Mesodermal cell (in vitro differentiated cells): ENCODE measurements at regions not wholly inside any gene's neighbourhood (a gene's known extent, or its start where the extent isn't known, plus 50 kb on each side); places are given as distances from the start of the nearest gene placed in this dataset.

Experiments
- H3K27ac ChIP-seq: 2 replicates; pipeline ENCODE4 v1.7.0; 2013; ENCODE audit warnings: mild to moderate bottlenecking, low read depth, low read length, moderate library complexity; ENCODE audit not compliant: severe bottlenecking
- H3K36me3 ChIP-seq: 2 replicates; pipeline ENCODE4 v1.7.1; 2013; ENCODE audit warnings: mild to moderate bottlenecking, low read length, moderate library complexity; ENCODE audit not compliant: control insufficient read depth, insufficient read depth
- H3K4me1 ChIP-seq: one replicate; pipeline ENCODE4 v1.7.1; 2013; ENCODE audit warnings: mild to moderate bottlenecking, low read length; ENCODE audit not compliant: insufficient read depth, control insufficient read depth, poor library complexity, severe bottlenecking
- H3K4me3 ChIP-seq: 2 replicates; pipeline ENCODE4 v1.7.0; 2013; ENCODE audit warnings: low read length, control low read depth, mild to moderate bottlenecking; ENCODE audit not compliant: insufficient read depth, poor library complexity, severe bottlenecking; ENCODE audit errors: extremely low read depth
- H3K9me3 ChIP-seq: 2 replicates; pipeline ENCODE4 v1.7.1; 2013; ENCODE audit warnings: mild to moderate bottlenecking, low read length, moderate library complexity; ENCODE audit not compliant: control insufficient read depth
- WGBS, 2 experiments: methylation state at CpG; one replicate each; pipeline ENCODE4 v1.1.5; 2013; ENCODE audit warnings: missing lambda C conversion rate in 2 of 2; ENCODE audit not compliant: insufficient coverage in 2 of 2; 5-methylcytosine and 5-hydroxymethylcytosine counted together

DNA sequence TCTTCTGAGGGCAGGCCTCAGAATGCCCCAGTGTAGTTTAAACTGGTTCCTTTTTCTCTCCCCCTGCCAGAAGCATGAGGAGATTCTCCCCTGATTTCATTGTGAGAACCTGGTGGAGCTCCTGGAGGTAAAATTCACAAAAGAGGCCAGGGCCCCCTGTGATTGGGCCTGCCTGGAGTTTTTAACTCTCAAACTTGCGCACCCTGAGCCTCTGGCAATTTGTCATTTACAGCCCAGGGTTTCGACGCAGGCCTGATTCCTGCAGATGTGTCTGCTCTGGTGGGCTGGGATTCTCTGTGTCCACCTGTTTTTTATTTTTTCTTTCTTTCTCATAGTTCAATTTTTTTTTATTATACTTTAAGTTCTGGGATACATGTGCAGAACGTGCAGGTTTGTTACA is 157.9 kb downstream of the ASB1 start:
- Histone ChIP-seq H3K27ac (no peak overlapping the region), H3K9me3 (no peaks in the 10 kb centered on the region), H3K4me3 (no peak overlapping the region), H3K4me1 (no peaks in the 10 kb centered on the region), H3K36me3 (no peaks in the 10 kb centered on the region)
- WGBS, 2 experiments = 89 to 100% methylated on average over 1 to 3 of the region's 4 CpGs

DNA sequence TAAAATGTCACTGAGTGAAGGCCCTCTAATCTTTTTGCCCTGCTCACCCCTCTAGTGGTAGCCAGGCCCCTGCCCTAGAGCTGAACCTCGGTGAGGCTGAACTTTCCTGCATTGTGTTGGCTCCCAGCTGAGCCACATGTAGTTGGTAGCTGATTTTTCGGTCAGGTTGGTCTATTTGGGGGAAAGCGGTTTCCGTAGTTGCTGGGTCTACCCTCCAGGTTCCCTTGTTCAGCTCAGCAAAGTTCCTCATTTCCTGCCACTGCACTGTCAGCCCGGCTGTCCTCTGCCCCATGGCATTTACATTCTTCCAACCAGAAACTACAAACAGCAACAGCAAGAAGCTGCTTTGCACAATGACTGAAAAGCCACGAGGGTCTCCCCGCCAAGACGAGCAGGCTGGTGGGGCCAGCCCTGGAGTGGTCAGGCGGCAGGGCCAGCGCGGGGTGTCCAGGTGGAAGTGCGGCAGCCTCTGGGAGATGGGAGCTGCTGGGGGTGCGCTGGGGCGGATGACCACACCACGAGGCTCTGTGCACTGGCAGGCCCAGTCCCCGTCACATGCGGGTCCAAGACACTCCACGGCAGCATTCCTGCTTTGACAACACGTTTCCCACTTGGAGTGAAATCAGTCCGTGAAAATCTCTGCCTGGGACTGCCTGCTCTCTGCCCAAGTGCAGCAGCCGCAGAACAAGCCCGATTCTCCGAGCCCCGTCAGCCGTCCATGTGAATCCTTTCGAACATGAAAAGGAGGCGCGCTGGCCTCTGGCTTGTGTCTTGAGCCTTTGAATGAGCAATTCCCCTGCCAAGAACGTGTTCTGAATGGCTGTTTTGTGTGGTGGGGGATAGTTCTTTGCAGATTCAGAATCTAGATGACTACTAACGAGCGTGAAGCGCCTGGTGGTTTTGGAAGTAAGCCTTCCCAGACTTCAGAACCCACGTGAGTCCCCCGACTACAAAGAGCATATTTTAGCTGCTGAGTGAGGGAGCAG is 159.4 kb downstream of the ASB1 start:
- Histone ChIP-seq H3K27ac (no peak overlapping the region), H3K4me1 (no peaks in the 10 kb centered on the region)
- 90 to 92% methylated on average over 31 to 33 of the region's 34 CpGs for WGBS, 2 experiments

DNA sequence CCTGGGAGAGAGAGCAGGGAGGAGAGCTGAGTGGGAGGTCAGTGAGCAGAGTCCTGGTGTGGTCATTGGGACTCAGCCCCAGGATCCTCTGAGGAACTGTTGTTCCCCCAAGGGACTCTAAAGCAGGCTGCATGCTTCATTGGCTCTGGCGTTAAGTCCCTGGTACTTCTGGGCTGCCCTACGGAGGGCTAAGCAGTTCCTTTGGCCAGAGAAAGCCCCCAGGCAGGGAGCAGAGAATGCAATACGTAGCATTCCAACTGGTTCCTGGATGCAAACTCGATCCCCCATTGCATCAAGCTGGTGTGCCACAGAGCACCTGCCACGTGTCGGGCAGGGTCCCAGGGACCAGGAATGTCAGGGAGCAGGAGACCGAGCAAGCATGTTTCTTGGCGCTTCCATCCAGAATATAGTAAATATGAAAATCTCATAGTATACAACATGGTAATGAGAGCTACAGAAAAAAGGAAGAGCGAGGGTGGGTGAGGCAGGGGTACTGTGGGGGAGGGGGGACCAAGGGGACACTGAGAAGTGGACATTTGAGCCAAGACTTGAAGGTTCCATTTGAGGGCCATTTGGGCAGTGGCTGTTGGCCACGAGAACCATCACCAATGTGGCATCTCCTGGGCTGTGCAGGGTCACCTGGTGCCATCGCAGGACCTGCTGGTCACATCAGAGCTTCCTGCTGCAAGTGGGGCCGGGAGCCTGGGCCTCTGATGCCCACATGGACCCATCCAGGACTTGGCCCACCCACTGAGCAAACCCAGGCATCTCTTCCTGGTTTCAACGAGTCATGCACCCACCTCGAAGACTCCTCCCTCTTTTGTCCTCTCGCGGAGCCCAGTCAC is 160.4 kb downstream of the ASB1 start:
- Histone ChIP-seq H3K27ac (no peak overlapping the region), H3K4me1 (no peaks in the 10 kb centered on the region), H3K9me3 (no peaks in the 10 kb centered on the region), H3K4me3 (no peak overlapping the region), H3K36me3 (no peaks in the 10 kb centered on the region)
- 90 to 92% methylated on average over 9 to 13 of the region's 16 CpGs for WGBS, 2 experiments

More for the DNA sequence above, 159.4 kb downstream of the ASB1 start:
- Histone ChIP-seq H3K9me3 (no peaks in the 10 kb centered on the region), H3K36me3 (no peaks in the 10 kb centered on the region), H3K4me3 (no peak overlapping the region)

DNA sequence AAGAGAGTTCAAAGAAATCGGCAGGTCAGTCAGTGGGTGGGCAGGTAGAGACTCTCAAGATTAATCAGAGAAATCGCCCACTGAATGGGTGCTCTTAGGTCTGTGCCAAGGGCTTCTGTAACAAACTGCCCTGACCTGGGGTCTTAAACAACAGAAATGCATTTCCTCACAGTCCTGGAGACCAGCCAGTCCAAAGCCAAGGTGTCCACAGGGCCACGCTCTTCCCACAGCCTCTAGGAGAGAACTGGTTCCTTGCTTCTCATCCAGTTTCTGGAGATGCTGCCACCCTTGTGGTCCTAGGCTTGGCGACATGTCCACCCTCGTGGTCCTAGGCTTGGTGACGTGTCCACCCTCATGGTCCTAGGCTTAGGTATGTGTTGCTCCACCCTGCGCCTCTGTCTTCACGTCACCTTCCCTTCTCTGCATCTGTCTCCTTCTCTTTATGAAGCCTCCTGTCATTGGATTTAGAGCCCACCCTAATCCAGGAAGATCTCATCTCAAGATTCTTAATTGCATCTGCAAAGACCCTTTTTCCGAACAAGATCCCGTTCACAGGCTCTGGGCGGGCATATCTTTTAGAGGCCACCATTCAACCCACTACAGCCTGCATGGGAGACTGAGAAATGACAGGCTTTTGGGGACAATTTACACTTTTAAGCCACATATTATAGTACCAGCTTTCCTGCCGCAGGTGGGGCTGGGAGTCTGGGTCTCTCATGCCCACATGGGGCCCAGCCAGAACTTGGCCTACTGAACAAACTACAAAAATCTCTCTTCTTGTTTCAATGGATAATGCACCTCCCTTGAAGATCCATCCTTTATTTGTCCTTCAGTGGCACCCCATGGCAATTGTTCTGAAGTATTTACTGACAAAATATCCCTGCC is 161.3 kb downstream of the ASB1 start:
- no peak overlapping the region for H3K27ac ChIP-seq
- H3K9me3 ChIP-seq = no peaks in the 10 kb centered on the region
- no peaks in the 10 kb centered on the region for H3K36me3 ChIP-seq
- no peak overlapping the region for H3K4me3 ChIP-seq
- H3K4me1 ChIP-seq = no peaks in the 10 kb centered on the region
- 93 to 95% methylated on average over 10 to 12 of the region's 12 CpGs for WGBS, 2 experiments

DNA sequence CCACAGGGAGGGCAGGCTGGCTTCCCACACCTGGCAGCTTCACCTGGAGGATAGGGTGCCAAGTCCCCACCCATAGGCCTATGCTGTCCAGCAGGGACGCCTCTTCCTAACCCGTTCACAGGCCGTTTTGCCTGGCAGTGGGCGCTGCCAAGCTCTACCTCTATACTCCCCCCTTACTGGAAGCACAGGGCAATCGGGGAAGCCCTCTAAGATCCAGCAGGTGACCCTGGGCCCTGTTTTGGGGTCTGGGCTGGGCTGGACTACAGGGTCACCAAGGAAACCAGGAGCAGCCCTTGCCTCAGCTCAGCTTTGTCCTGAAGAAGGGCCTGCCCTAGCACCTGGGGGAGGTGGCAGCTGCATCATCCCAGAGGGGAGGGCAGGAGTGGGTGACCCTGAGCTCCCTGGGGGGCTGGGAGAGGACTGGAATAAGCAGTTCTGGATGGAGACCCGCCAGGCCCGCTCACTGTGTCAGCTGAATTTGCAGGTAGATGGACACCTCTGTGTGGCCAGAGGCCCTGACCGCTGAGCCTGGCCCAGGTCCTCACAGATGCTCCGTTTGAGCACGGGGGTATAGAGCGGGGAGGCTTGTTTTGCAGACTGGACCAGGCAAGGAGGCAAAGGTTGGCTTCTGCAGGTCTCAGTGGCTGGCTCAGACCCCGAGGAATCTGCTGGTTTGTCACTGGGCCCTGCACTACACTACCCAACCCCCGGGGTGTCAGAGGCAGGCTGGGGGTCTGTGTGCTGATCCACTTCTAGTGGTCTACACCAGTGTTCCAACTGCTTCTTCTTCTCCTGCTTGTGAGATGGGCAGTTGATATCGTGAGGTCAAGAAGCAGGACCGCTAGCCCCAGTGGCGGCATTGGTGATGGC is 163.1 kb downstream of the ASB1 start:
- WGBS, 2 experiments = 79 to 91% methylated on average over 11 to 13 of the region's 16 CpGs
- H3K9me3 ChIP-seq = no peaks in the 10 kb centered on the region
- no peak overlapping the region for H3K4me3 ChIP-seq
- no peaks in the 10 kb centered on the region for H3K4me1 ChIP-seq
- H3K27ac ChIP-seq = no peak overlapping the region
- no peaks in the 10 kb centered on the region for H3K36me3 ChIP-seq

DNA sequence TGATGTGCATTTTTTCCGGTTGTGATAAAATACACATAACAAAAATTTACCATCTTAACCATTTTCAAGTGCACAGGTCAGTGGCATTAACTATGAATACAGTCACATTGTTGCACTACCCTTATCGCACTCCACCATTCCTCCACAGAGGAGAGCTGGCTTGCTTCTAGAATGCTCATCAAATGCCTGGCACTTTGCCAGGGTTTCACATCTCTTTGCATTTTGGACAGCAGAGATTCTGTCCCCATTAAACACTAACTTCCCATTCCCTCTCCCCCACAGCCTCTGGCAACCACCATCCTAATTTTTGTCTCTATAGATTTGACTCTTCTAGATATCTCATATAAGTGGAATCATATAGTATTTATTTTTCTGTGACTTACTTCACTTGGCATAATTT is 165.0 kb downstream of the ASB1 start:
- Histone ChIP-seq H3K9me3 (no peaks in the 10 kb centered on the region), H3K27ac (no peak overlapping the region), H3K4me1 (peaks cover 1% of the 10 kb centered on the region), H3K4me3 (no peak overlapping the region), H3K36me3 (no peaks in the 10 kb centered on the region)
- WGBS, 2 experiments = 0 to 50% methylated on average over 1 to 2 of the region's 2 CpGs

DNA sequence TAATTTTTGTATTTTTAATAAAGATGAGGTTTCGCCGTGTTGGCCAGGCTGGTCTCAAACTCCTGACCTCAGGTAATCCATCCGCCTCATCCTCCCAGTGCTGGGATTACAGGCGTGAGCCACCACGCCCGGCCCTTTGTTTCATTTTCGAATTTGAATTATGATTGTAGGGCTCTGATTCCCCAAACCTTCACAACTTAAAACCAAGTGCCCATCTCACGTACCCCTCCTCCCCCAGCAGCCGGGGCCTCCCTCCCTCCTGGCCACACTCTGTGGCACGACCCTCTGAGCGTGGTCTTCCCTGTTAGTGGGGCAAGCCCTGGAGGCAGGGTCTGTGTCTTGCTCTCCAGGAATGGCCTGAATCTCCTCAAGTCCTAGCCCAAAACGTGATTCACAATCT is 166.5 kb downstream of the ASB1 start:
- peaks cover 5% of the 10 kb centered on the region for H3K4me1 ChIP-seq
- H3K4me3 ChIP-seq = no peak overlapping the region
- H3K27ac ChIP-seq = no peak overlapping the region
- 83 to 87% methylated on average over 7 of the region's 12 CpGs for WGBS, 2 experiments
- H3K36me3 ChIP-seq = no peaks in the 10 kb centered on the region
- no peaks in the 10 kb centered on the region for H3K9me3 ChIP-seq

DNA sequence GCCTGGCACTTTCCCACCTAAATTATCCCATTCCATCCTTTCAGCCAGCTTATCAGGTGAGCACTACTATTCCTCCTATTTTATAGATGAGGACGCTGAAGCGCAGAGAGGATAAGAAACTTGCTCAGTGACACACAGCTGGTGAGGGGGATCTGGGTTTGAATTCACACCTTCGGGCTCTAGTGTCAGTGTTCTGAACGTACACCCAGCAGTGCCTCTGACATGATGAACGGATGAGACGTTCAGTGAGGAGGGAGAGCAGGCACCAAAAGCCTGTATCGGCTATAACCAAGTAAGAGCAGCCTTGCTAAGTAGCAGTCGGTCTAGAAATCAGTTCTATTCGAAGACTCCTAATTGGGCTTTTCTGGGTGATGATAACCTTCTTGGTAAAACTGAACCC is 167.0 kb downstream of the ASB1 start:
- no peak overlapping the region for H3K27ac ChIP-seq
- no peaks in the 10 kb centered on the region for H3K9me3 ChIP-seq
- WGBS, 2 experiments = 94 to 96% methylated on average over 8 to 9 of the region's 9 CpGs

DNA sequence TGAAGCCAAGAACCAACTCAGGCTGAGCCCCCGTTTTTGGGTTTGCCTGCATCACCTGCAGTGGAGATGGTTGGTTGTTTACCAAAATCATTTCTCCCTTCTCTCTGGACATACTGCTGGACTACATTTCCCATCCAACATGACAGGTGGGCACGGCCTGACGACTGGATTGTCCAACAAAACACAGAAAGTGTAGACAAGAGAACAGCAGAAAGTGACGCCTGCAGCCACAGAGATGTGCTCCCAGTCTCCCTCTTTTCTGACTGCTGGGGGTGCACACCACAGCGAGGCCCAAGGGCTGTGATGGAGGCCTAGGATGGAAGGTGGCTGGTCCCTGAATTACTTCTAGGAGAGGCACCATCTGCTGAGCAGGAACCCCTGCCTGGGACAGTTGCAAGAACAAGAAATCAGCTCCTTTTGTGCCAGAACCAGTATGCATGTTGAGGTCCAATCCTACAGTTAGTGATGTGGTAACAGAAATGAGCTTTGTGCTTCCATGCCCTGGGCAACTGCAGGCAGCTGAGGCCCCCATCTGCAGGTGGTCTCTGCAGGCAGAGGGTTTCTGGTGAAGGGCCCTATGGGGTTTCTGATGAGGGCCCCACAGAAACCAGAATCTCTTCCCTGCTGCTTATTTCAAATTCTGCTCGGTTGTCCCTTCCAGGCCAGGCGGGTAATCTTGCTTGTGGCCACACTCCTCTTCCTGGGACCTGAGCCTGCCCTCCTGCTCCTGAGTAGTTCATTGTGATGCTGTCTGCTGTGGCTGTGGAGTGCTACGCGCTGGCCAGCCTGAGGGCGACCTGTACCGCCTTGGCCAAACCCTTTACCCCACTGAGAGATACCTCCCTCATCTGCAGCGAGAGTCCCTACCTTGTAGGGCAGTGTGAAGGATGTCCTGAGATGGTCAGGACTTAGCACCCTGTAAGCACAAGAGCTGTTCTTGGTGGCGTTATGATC is 168.3 kb downstream of the ASB1 start:
- no peak overlapping the region for H3K27ac ChIP-seq
- H3K4me3 ChIP-seq = no peak overlapping the region
- 87 to 99% methylated on average over 5 to 8 of the region's 13 CpGs for WGBS, 2 experiments
- no peaks in the 10 kb centered on the region for H3K36me3 ChIP-seq
- peaks cover 5% of the 10 kb centered on the region for H3K4me1 ChIP-seq
- no peaks in the 10 kb centered on the region for H3K9me3 ChIP-seq

More for the DNA sequence above, 167.0 kb downstream of the ASB1 start:
- Histone ChIP-seq H3K4me3 (no peak overlapping the region), H3K4me1 (peaks cover 5% of the 10 kb centered on the region), H3K36me3 (no peaks in the 10 kb centered on the region)
